AG09319 (cell line): ENCODE measurements at regions not wholly inside any gene's neighbourhood (a gene's known extent, or its start where the extent isn't known, plus 50 kb on each side); places are given as distances from the start of the nearest gene placed in this dataset.

ENCODE experiments used
- DNase-seq: peaks from one replicate; pipeline ENCODE4 v3.0.0-alpha.2; 2010; ENCODE audit warnings: low read depth; ENCODE audit errors: extremely low read depth
- TF ChIP-seq, protein P1 (sequence below): IDR thresholded peaks from 2 replicates; pipeline ENCODE4 v1.5.1; 2011; ENCODE audit warnings: low read depth, mild to moderate bottlenecking, inconsistent platforms, low read length, moderate library complexity

DNA sequence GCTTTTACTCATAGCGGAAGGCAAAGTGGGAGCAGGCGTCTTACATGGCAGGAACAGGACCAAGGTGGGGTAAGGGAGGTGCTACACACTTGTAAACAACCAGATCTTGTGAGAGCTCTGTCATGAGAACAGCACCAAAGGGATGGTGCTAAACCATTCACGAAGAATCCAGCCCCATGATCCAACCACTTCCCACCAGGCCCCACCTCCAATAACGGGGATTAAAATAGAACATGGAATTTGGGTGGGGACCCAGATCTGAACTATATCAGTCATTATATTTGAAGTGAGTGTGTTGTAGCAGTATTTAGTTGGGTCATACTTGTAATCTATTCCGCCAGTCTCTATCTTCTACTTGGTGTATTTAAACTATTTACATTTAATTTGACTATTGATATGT is 190.9 kb downstream of the RPLP1 start:
- DNase-seq = no peak
- TF ChIP-seq, protein P1, sequence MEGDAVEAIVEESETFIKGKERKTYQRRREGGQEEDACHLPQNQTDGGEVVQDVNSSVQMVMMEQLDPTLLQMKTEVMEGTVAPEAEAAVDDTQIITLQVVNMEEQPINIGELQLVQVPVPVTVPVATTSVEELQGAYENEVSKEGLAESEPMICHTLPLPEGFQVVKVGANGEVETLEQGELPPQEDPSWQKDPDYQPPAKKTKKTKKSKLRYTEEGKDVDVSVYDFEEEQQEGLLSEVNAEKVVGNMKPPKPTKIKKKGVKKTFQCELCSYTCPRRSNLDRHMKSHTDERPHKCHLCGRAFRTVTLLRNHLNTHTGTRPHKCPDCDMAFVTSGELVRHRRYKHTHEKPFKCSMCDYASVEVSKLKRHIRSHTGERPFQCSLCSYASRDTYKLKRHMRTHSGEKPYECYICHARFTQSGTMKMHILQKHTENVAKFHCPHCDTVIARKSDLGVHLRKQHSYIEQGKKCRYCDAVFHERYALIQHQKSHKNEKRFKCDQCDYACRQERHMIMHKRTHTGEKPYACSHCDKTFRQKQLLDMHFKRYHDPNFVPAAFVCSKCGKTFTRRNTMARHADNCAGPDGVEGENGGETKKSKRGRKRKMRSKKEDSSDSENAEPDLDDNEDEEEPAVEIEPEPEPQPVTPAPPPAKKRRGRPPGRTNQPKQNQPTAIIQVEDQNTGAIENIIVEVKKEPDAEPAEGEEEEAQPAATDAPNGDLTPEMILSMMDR = no peak

DNA sequence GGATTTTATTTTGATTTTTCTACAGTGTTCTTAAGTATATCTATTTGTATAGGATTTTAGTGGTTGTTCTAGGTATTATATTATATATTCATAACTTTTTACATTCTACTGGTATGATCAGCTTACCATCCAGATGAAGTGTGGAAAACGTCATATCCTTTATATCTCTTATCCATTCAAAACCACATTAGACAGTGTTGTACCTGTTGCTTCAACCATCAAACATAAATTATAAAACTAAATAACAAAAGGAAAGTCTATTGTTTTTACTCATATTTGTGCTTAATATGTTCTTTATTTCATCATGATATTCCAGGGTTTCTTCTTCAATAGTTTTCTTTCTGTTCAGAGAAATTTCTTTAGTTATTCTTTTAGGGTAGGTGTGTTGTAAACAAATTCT is 191.4 kb downstream of the RPLP1 start:
- no peak for DNase-seq
- TF ChIP-seq, protein P1 = no peak

DNA sequence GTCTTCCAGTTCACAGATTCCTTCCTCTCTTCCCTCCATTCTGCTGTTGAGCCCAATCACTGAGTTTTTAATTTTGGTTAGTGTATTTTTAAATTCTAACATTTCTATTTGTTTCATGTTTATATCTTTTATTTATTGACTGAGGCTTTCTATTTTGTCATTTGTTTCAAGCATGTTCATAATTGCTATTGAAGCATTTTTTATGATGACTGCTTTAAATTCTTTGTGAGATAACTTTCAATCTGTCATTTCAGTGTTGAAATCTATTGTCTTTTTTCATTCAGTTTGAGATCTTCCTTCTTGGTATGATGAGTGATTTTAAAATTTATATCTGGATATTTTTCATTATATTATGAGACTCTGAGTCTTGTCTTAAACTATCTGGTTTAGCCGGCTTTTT is 192.3 kb downstream of the RPLP1 start:
- no peak for DNase-seq
- TF ChIP-seq, protein P1 = no peak

DNA sequence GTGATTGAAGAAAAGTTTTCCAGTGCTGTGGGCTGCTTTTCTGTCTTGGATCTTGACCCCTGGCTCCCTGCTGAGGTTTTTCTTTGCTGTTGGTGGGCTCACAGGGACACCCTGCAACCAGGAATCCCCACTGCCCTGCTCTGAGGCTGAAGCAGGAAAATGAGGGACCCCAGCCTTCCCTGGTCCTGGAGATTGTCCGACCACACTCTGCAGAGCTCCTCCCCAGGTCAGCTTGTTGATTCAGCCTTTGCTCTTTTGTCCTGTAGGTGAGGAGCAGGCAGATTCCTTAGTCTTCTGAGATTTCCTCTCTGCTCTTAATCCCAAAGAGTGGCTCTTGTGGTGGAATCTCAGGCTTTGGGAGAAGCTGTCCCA is 194.5 kb downstream of the RPLP1 start:
- TF ChIP-seq, protein P1 = no peak
- DNase-seq = no peak

DNA sequence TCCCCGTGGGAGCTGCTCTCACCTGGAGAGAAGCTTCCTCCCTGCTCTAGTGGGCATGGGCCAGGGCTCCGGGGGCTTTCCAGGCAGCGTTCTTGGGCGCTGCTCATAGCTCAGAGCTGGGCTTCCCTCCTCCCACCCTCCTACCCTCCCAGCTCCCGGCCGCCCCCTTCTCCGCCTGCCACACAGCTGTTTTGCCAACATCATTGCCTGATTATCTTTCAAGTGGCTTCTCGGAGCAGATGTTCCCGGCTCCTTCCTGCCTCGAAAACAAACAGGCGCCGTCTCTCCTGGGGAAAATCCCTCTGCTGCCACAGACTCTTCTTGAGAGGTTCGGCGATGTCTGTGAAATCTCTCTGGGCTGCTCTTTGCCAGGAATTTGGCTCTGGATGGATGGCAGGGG is 195.6 kb downstream of the RPLP1 start:
- TF ChIP-seq, protein P1 = no peak

DNA sequence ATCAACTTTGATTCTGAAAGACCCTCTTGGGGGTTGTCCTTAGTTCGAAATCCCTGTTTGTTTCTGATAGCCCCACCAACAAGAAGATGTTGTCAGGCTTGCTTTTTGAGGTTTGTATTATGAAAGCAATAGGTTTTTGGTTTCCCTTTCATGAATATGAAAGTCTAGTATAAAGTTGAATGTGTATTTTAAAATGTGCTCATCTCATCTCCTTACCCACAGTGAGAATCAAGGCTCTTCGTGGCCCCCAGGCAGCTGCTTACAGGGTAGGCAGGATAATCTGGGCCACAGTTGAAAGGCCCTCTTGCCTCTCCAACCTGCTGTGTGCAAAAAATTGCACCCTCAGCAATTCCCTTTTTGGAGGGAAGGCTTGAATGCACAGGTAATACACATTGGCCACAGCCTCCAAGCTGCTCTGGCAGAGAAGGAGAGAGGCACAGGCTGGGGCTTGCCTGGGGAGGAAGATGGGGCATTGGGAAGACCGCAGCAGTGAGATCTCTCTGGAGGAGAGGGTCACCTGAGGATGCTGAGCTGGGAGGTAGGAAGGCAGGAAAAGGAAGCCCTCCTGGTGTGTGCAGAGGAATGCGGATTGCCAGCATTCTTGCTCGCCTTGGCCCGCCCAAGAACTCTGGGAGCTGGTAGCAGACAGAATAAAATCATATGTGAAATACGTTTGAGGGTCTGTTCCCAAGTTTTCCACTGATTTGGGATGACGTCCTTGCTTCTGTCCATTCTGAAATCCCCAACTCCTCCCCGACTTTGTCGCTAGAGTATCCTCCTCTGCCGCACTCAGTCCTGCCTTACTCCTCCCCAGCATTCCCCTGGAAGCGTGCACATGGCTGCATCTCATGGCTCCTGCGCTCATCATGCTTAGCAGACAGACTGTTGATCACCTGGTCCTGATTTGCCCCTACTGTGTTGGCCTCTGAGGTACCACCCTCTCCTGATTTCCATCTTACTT is 196.4 kb downstream of the RPLP1 start:
- TF ChIP-seq, protein P1 = no peak
- no peak for DNase-seq

More for the DNA sequence above, 195.6 kb downstream of the RPLP1 start:
- DNase-seq = no peak

DNA sequence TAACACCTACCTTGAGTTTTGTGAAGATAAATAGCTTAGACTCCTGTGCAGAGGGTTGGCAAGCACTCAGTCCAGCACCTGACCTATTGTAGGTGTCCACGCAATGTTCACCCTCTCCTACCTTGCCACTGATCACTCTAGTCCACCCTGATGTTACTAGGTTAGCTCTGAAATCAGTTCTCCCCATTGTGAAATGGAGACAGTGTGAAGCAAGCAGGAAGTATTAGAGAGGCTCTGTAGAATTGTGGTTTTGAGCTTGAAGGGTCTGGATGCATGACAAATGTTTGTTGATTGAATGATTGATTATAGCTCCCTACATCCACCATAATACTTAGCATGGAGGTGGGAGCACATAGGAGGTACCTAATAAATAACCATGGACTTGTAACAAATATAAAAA is 199.7 kb downstream of the RPLP1 start:
- TF ChIP-seq, protein P1 = no peak
- no peak for DNase-seq
